Gastrocnemius medialis (tissue), 4 donors: ENCODE measurements at regions not wholly inside any gene's neighbourhood (a gene's known extent, or its start where the extent isn't known, plus 50 kb on each side); places are given as distances from the start of the nearest gene placed in this dataset.

ENCODE experiments used
- CTCF ChIP-seq, 5 experiments: fragments of 450-650 bp in 3 of 5; fragments of 200-600 bp in 2 of 5; sonication (generic) in 2 of 5; IDR thresholded peaks in 4 of 5; conservative IDR thresholded peaks in 1 of 5; 1 replicate in 4 of 5; 2 replicates in 1 of 5; pipeline ENCODE4 v1.5.1; 2016 to 2019; ENCODE audit warnings: antibody characterized with exemption in 5 of 5, mild to moderate bottlenecking in 3 of 5, moderate library complexity in 3 of 5
- POLR2A ChIP-seq, 2 donors: fragments of 450-650 bp; IDR thresholded peaks; one replicate each; pipeline ENCODE4 v1.6.1; 2017; ENCODE audit warnings: antibody characterized with exemption in 2 of 2, mild to moderate bottlenecking in 2 of 2, moderate library complexity in 2 of 2

DNA sequence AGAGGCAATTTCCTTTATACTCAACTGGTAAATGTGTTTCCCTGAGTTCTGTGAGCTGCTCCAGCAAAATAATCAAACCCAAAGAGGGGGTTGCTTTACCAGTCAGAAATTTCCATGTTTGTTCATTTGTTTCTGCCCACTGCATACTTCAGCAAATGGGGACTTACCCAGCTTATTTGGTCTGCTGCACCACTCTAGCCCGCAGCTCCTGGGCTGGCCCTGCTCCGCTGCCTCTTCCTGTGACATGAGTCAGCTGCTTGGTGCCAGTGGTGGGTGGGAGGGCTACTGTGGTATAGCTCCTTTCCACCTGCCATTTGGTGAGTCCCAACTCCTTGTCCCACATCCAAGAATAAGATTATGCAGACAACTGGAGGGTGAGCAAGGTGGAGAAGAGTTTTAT, 644.2 kb downstream of the MCTP2 start:
- TF ChIP-seq CTCF (IDR thresholded peaks at IDR 0.05 in 4 of 5, conservative IDR thresholded peaks at IDR 0.05 in 1 of 5) (no peak), POLR2A (IDR thresholded peaks at IDR 0.05) (no peak)
